ENCODE measurements at regions not wholly inside any gene's neighbourhood (a gene's known extent, or its start where the extent isn't known, plus 50 kb on each side); places are given as distances from the start of the nearest gene placed in this dataset.

GRCh38 chr4:102405821-102406401, 60.6 kb upstream of the SLC39A8 start:
- TF ChIP-seq, protein P1, sequence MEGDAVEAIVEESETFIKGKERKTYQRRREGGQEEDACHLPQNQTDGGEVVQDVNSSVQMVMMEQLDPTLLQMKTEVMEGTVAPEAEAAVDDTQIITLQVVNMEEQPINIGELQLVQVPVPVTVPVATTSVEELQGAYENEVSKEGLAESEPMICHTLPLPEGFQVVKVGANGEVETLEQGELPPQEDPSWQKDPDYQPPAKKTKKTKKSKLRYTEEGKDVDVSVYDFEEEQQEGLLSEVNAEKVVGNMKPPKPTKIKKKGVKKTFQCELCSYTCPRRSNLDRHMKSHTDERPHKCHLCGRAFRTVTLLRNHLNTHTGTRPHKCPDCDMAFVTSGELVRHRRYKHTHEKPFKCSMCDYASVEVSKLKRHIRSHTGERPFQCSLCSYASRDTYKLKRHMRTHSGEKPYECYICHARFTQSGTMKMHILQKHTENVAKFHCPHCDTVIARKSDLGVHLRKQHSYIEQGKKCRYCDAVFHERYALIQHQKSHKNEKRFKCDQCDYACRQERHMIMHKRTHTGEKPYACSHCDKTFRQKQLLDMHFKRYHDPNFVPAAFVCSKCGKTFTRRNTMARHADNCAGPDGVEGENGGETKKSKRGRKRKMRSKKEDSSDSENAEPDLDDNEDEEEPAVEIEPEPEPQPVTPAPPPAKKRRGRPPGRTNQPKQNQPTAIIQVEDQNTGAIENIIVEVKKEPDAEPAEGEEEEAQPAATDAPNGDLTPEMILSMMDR (IDR thresholded peaks at IDR 0.05; ENCODE audit: low read length): no peak
- no peak for TF ChIP-seq EZH2 (optimal IDR thresholded peaks at IDR 0.05; ENCODE audit: low read depth, low read length)
- no peak for TF ChIP-seq EZH2phosphoT487 (IDR thresholded peaks at IDR 0.05; ENCODE audit: low read length)

Data from MM.1S (cell line).